Keratinocyte (primary cell): ENCODE measurements at regions not wholly inside any gene's neighbourhood (a gene's known extent, or its start where the extent isn't known, plus 50 kb on each side); places are given as distances from the start of the nearest gene placed in this dataset.
"Not testable (repeated sequence)": the region's sequence is repeated elsewhere in the genome, so short reads cannot be mapped to it uniquely, and the experiment has no call there.

Source experiments
- DNase-seq: peaks from one replicate; pipeline ENCODE4 v3.0.0-alpha.2; 2011; ENCODE audit warnings: low read depth, missing footprints, low spot score
- FAIRE-seq: peaks from 2 replicates; lab custom pipeline; 2011; peaks lifted over from hg19 to GRCh38; lab: Jason Lieb, UNC
- H2AFZ ChIP-seq: 2 replicates; pipeline ENCODE4 v1.6.0; 2012; ENCODE audit warnings: low read length, control low read depth, inconsistent platforms; ENCODE audit not compliant: control insufficient read depth
- H3K27ac ChIP-seq: 2 replicates; pipeline ENCODE4 v1.5.1; 2011; ENCODE audit warnings: low read length; ENCODE audit not compliant: control insufficient read depth, insufficient read depth
- H3K27me3 ChIP-seq: 3 replicates; pipeline ENCODE4 v1.6.0; 2011; ENCODE audit warnings: low read length; ENCODE audit not compliant: control insufficient read depth, insufficient read depth; ENCODE audit errors: extremely low read depth
- H3K36me3 ChIP-seq, 2 experiments: 2 replicates in 1 of 2; 3 replicates in 1 of 2; pipeline ENCODE4 v1.5.1; 2011; ENCODE audit warnings: low read length in 2 of 2, mild to moderate bottlenecking in 1 of 2; ENCODE audit not compliant: control insufficient read depth in 2 of 2, insufficient read depth in 2 of 2; ENCODE audit errors: extremely low read depth in 1 of 2
- H3K4me1 ChIP-seq: 3 replicates; pipeline ENCODE4 v1.5.1; 2011; ENCODE audit warnings: low read length; ENCODE audit not compliant: control insufficient read depth, insufficient read depth; ENCODE audit errors: extremely low read depth
- H3K4me2 ChIP-seq: 3 replicates; pipeline ENCODE4 v1.6.0; 2011; ENCODE audit warnings: low read depth, low read length; ENCODE audit not compliant: control insufficient read depth, insufficient read depth; ENCODE audit errors: extremely low read depth
- H3K4me3 ChIP-seq, 3 experiments: fragments of 200-600 bp in 1 of 3; sonication (generic) in 1 of 3; 2 replicates in 2 of 3; 3 replicates in 1 of 3; pipeline ENCODE4 v1.5.1; 2011 to 2016; ENCODE audit warnings: low read length in 3 of 3, mild to moderate bottlenecking in 3 of 3, control low read depth in 2 of 3, inconsistent platforms in 1 of 3, low read depth in 1 of 3, mixed read lengths in 1 of 3, mixed run types in 1 of 3, moderate library complexity in 1 of 3; ENCODE audit not compliant: control insufficient read depth in 2 of 3, insufficient read depth in 2 of 3; ENCODE audit errors: extremely low read depth in 1 of 3
- H3K79me2 ChIP-seq: 2 replicates; pipeline ENCODE4 v1.6.0; 2012; ENCODE audit warnings: low read length; ENCODE audit not compliant: control insufficient read depth, insufficient read depth
- H3K9ac ChIP-seq: 3 replicates; pipeline ENCODE4 v1.6.0; 2011; ENCODE audit warnings: low read length; ENCODE audit not compliant: control insufficient read depth, insufficient read depth; ENCODE audit errors: extremely low read depth
- H3K9me1 ChIP-seq: 3 replicates; pipeline ENCODE4 v1.6.0; 2011; ENCODE audit warnings: low read length; ENCODE audit not compliant: control insufficient read depth, insufficient read depth; ENCODE audit errors: extremely low read depth
- H3K9me3 ChIP-seq: 2 replicates; pipeline ENCODE4 v1.5.1; 2012; ENCODE audit warnings: low read depth, low read length; ENCODE audit not compliant: control insufficient read depth
- H4K20me1 ChIP-seq: 3 replicates; pipeline ENCODE4 v1.6.0; 2011; ENCODE audit warnings: low read length; ENCODE audit not compliant: control insufficient read depth, insufficient read depth; ENCODE audit errors: extremely low read depth
- CTCF ChIP-seq, 3 experiments: IDR thresholded peaks in 1 of 3; conservative IDR thresholded peaks in 1 of 3; optimal IDR thresholded peaks in 1 of 3; 2 replicates in 2 of 3; 3 replicates in 1 of 3; pipeline versions ENCODE3 to v1.5.1; 2011; ENCODE audit warnings: low read length in 3 of 3, mild to moderate bottlenecking in 3 of 3, moderate library complexity in 2 of 3, control low read depth in 1 of 3, inconsistent platforms in 1 of 3; ENCODE audit not compliant: insufficient read depth in 2 of 3; ENCODE audit errors: extremely low read depth in 1 of 3
- EZH2 ChIP-seq: IDR thresholded peaks from one replicate; pipeline ENCODE4 v1.6.1; 2012; ENCODE audit warnings: inconsistent platforms, mild to moderate bottlenecking, low read length, moderate library complexity
- dilution Hi-C: fragments of 300-500 bp; cut with MboI; formaldehyde crosslinking; loops from one replicate; pipeline ENCODE4 v1.7.0; 2020; ENCODE audit warnings: low sequenced_read_pairs; ENCODE audit not compliant: extremely low pct_ligation_motif_present

GRCh38 chr6:66173587-66173986 lies 466.6 kb upstream of the EYS start:
- FAIRE-seq (no peak), DNase-seq (no peak)
- Histone ChIP-seq H3K9me3 (no peaks in the 10 kb centered on the region), H3K9ac (no peak overlapping the region), H3K27me3 (no peaks in the 10 kb centered on the region), H3K4me2 (no peak overlapping the region), H3K27ac (no peak overlapping the region), H3K9me1 (no peaks in the 10 kb centered on the region), H3K4me3 (no peak overlapping the region), H3K79me2 (no peaks in the 10 kb centered on the region), H3K36me3 (no peaks in the 10 kb centered on the region), H3K4me1 (no peaks in the 10 kb centered on the region), H2AFZ (no peak overlapping the region), H4K20me1 (no peaks in the 10 kb centered on the region)
- TF ChIP-seq CTCF (optimal IDR thresholded peaks at IDR 0.05 in 1 of 3, IDR thresholded peaks at IDR 0.05 in 1 of 3, conservative IDR thresholded peaks at IDR 0.05 in 1 of 3; ENCODE audit: extremely low read depth in 1 of 3, insufficient read depth in 2 of 3, low read length in 3 of 3) (no peak), EZH2 (no peak)
- dilution Hi-C loops = no loop called here

- H3K4me1 ChIP-seq, H3K9ac ChIP-seq, H3K9me1 ChIP-seq, FAIRE-seq, DNase-seq, H3K36me3 ChIP-seq, H3K79me2 ChIP-seq, H2AFZ ChIP-seq, dilution Hi-C loops, H3K4me2 ChIP-seq, H3K27ac ChIP-seq, H4K20me1 ChIP-seq, H3K9me3 ChIP-seq, H3K27me3 ChIP-seq, H3K4me3 ChIP-seq: not testable (repeated sequence)
Observed at GRCh38 chr6:66166713-66167112, 459.7 kb upstream of the EYS start.

GRCh38 chr6:66161546-66162108 lies 454.6 kb upstream of the EYS start:
- no peak for DNase-seq
- Histone ChIP-seq H4K20me1 (no peaks in the 10 kb centered on the region), H3K4me1 (no peaks in the 10 kb centered on the region), H3K36me3 (no peaks in the 10 kb centered on the region), H3K27ac (no peak overlapping the region), H3K4me3 (no peak overlapping the region), H3K9me3 (peaks cover 6% of the 10 kb centered on the region), H3K79me2 (no peaks in the 10 kb centered on the region), H3K9me1 (no peaks in the 10 kb centered on the region), H3K9ac (no peak overlapping the region), H3K27me3 (no peaks in the 10 kb centered on the region), H3K4me2 (no peak overlapping the region), H2AFZ (no peak overlapping the region)
- FAIRE-seq = no peak
- TF ChIP-seq EZH2 (no peak), CTCF (optimal IDR thresholded peaks at IDR 0.05 in 1 of 3, IDR thresholded peaks at IDR 0.05 in 1 of 3, conservative IDR thresholded peaks at IDR 0.05 in 1 of 3; ENCODE audit: extremely low read depth in 1 of 3, insufficient read depth in 2 of 3, low read length in 3 of 3) (no peak)
- dilution Hi-C loops = no loop called here
